Activated naive CD8-positive, alpha-beta T cell treated with anti-CD3 and anti-CD28 coated beads, Interleukin-2, amount 10 ng/mL, durations not matched to agents 7 days and 5 days (primary cell): ENCODE measurements at regions not wholly inside any gene's neighbourhood (a gene's known extent, or its start where the extent isn't known, plus 50 kb on each side); places are given as distances from the start of the nearest gene placed in this dataset.
A peak's percentile ranks its signal among the peaks of the same experiment; 100 is the strongest.
"Not testable (repeated sequence)": the region's sequence is repeated elsewhere in the genome, so short reads cannot be mapped to it uniquely, and the experiment has no call there.

Source experiments
- ATAC-seq: fragments of 150-1000 bp; cut with Tn5 transposase; one replicate; pipeline ENCODE4 v1.10.0; 2021; ENCODE audit warnings: low read depth, moderate library complexity
- POLR2A ChIA-PET: fragments of 350-600 bp; sonication (Branson Sonifier 250); formaldehyde crosslinking; loops from one replicate; lab custom pipeline; 2021; ENCODE audit warnings: antibody characterized with exemption; lab: Charles Lee
- DNase-seq: peaks from one replicate; pipeline ENCODE4 v3.0.0; 2021
- H3K27ac Mint-ChIP-seq: one replicate; pipeline ENCODE4 v1.8.0; 2022; ENCODE audit warnings: mild to moderate bottlenecking, mixed read lengths
- H3K27me3 Mint-ChIP-seq: one replicate; pipeline ENCODE4 v1.8.0; 2022; ENCODE audit warnings: mild to moderate bottlenecking, moderate library complexity, mixed read lengths
- H3K36me3 Mint-ChIP-seq: one replicate; pipeline ENCODE4 v1.8.0; 2021; ENCODE audit warnings: mild to moderate bottlenecking, mixed read lengths
- H3K4me1 Mint-ChIP-seq: one replicate; pipeline ENCODE4 v1.8.0; 2021; ENCODE audit warnings: mixed read lengths
- H3K4me3 Mint-ChIP-seq: one replicate; pipeline ENCODE4 v1.8.0; 2022; ENCODE audit warnings: mild to moderate bottlenecking, moderate library complexity, mixed read lengths
- H3K9me3 Mint-ChIP-seq: one replicate; pipeline ENCODE4 v1.8.0; 2021; ENCODE audit warnings: mixed read lengths

DNA sequence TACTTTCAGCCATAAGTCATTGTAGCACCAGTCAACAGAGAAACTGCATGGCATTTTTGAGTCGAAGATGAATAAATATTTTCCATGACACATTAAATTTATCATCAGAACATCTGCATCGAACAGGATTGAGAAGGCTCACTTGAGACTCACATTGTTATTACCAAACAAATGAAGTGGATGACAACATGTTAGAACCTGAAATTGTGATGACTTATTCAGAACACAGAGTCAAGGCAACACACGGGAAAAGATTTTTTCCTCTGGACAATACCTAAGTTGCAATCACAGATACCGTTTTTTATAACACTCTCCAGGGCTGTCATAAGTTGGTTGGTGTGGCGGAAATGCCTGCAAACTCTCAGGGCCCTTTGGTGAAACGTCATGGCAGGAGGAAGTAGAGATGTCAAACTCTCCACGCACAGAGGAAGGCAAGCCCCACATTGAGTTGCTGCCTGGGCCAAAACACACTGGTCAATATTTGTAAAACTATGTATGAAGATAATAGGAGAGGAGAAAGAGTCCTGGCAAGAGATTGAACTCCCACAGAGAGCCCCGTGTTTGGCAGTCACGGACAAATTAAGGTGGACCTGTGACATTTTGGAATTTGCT lies 123.8 kb downstream of the PWWP3B start:
- DNase-seq, POLR2A ChIA-PET, ATAC-seq, H3K36me3 Mint-ChIP-seq, H3K4me1 Mint-ChIP-seq, H3K9me3 Mint-ChIP-seq, H3K27me3 Mint-ChIP-seq, H3K4me3 Mint-ChIP-seq, H3K27ac Mint-ChIP-seq: not testable (repeated sequence)

DNA sequence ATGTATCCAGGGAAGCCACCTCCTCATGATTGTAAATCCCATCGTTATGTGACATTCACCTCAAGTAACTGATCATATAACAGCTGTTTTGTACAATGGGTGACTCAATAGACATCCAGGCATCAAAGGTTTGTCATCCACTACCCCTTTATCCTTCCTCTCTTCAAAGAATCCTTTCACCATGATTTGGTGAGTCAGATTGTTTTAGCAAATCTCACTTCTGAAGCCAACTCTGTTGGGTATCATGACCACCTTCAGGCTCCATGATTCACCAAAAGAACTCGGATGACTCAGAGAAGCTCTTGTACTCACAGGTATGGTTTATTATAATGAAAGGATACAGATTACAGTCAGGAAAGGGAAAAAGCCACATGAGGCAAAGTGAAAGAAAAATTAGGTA lies 132.1 kb downstream of the PWWP3B start:
- DNase-seq (no peak), ATAC-seq (no peak)
- Mint-ChIP-seq H3K4me3 (no peak overlapping the region), H3K27me3 (no peaks in the 10 kb centered on the region), H3K36me3 (no peaks in the 10 kb centered on the region), H3K4me1 (no peaks in the 10 kb centered on the region), H3K27ac (no peak overlapping the region), H3K9me3 (no peaks in the 10 kb centered on the region)
- POLR2A ChIA-PET = no interaction called here

DNA sequence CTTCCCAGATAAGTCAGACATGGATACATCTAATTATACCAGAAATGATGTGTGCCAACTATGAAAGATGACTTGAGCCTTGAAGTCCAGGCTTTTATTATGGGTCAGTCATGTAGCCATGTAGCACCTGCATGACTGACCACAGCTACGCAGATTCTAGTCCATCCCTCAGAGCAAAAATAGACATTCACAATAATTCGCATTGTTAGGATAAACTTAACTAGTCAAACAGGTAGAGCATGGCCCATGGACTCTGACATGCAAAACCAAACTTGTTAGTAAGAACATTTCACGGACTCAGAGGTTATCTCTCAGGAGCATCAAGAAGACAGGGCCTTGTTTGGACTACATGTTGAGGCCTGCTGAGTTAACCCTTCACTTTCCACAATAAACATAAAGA lies 132.6 kb downstream of the PWWP3B start:
- no peaks in the 10 kb centered on the region for H3K9me3 Mint-ChIP-seq

DNA sequence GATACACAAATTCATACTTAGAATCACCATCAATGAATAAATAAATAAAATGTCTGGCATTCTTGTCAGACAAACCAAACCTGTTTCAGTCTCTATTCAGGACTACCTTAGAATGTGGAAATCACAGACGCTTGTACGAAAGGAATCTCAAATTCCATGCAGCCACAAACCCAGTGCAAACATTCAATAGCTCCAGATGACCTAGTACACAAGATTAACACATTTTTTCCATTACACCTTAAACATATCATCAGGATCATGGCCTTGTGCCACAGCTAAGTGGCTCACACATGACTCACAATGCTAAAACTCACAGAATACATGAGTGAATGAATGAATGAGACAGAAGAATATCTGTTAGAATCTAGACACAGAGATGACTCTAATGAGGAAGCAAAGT lies 134.2 kb downstream of the PWWP3B start:
- no peaks in the 10 kb centered on the region for H3K4me1 Mint-ChIP-seq
- no peak for ATAC-seq
- H3K36me3 Mint-ChIP-seq = no peaks in the 10 kb centered on the region
- POLR2A ChIA-PET = no interaction called here
- no peak for DNase-seq
- no peak overlapping the region for H3K27ac Mint-ChIP-seq
- no peak overlapping the region for H3K4me3 Mint-ChIP-seq
- H3K9me3 Mint-ChIP-seq = no peaks in the 10 kb centered on the region
- no peaks in the 10 kb centered on the region for H3K27me3 Mint-ChIP-seq

More for the DNA sequence above, 132.6 kb downstream of the PWWP3B start:
- no peak overlapping the region for H3K4me3 Mint-ChIP-seq
- H3K36me3 Mint-ChIP-seq = no peaks in the 10 kb centered on the region
- ATAC-seq (no peak), DNase-seq (no peak)
- no peaks in the 10 kb centered on the region for H3K4me1 Mint-ChIP-seq
- no peak overlapping the region for H3K27ac Mint-ChIP-seq
- no peaks in the 10 kb centered on the region for H3K27me3 Mint-ChIP-seq
- POLR2A ChIA-PET = no interaction called here

DNA sequence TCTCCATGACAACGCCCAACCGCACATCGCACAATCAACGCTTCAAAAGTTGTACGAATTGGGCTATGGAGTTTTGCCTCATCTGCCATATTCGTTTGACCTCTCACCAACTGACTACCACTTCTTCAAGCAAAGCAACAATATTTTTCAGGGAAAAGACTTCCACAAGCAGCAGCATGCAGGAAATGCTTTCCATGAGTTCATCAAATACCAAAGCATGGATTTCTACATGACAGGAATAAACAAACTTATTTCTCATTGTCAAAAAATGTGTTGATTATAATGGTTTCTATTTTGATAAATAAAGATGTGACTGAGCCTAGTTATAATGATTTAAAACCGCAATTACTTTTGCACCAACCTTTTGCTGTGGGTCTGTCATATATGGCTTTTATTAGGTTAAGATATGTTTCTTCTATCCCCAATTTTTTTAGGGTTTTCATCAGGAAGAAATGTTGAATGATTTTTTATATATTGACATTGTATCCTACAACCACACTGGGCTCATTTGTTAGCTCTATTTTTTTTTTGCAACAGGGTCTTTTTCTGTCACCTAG lies 138.4 kb downstream of the PWWP3B start:
- H3K4me3 Mint-ChIP-seq = no peak overlapping the region
- POLR2A ChIA-PET = no interaction called here
- no peaks in the 10 kb centered on the region for H3K4me1 Mint-ChIP-seq
- no peaks in the 10 kb centered on the region for H3K36me3 Mint-ChIP-seq
- ATAC-seq (no peak), DNase-seq (no peak)
- H3K9me3 Mint-ChIP-seq = no peaks in the 10 kb centered on the region
- H3K27me3 Mint-ChIP-seq = no peaks in the 10 kb centered on the region
- no peak overlapping the region for H3K27ac Mint-ChIP-seq

DNA sequence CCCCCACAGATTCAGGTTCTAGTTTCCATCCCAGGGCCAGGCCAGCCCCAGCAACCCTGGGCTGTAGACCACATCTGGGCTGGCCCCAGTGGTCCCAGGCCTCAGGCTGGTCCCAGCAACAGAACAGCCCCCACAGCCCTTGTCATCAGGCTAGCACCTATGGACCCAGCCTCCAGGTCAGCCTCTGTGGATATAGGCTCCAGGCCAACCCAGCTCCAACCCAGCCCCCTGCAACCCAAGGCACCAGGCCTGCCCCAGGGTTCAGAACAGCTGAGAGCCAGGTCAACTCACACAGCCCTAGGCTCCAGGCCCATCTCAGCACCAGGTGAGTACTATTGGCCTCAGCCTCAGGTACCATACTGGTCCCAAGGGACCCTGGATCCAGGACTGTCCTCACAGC lies 155.3 kb downstream of the PWWP3B start:
- ATAC-seq (no peak), DNase-seq (no peak)
- Mint-ChIP-seq H3K36me3 (no peaks in the 10 kb centered on the region), H3K4me3 (no peak overlapping the region), H3K4me1 (no peaks in the 10 kb centered on the region), H3K27me3 (no peaks in the 10 kb centered on the region), H3K27ac (no peak overlapping the region), H3K9me3 (no peaks in the 10 kb centered on the region)
- POLR2A ChIA-PET = no interaction called here

DNA sequence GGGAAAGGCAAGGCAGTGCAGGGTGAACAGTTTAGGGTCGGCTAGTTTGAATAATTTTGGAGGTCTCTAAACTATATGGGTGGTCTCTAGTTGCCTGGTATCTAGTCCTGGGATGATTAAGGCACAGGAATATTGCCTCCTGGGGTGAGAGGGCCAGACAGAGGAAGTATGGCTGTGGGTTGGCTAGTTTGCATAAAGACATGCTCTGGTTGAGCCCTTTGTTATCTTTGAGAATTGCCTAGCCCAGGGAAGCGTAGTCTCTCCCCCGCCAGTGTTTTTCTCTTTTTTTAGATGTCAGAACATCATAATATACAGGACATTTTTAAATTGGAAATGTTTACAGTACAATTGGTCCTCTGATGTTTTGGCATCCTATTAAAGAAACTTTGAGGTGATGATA lies 163.5 kb downstream of the PWWP3B start:
- no peak overlapping the region for H3K27ac Mint-ChIP-seq
- H3K27me3 Mint-ChIP-seq = no peaks in the 10 kb centered on the region
- H3K9me3 Mint-ChIP-seq = no peaks in the 10 kb centered on the region
- DNase-seq = no peak
- no peaks in the 10 kb centered on the region for H3K36me3 Mint-ChIP-seq
- H3K4me3 Mint-ChIP-seq = no peak overlapping the region
- ATAC-seq = no peak
- POLR2A ChIA-PET = no interaction called here
- no peaks in the 10 kb centered on the region for H3K4me1 Mint-ChIP-seq

DNA sequence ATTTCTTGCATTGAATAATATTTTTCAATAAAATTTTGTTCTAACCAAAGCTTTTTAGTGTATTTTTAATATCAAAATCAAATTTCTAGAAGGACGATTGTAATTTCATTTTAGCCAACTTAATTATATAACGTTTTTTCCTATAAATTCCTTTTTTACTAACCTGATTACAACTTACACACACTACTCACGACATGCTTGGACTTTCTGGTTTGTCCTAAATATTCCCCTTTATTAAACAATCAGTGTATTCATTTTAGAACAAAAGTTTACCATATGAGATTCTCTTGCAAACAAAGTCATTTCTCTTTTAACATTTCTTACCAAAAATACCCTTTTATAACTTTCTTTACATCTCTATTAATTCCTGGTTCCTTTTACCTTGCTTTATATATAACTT lies 173.7 kb downstream of the PWWP3B start:
- Mint-ChIP-seq H3K36me3 (no peaks in the 10 kb centered on the region), H3K4me3 (no peak overlapping the region), H3K27ac (no peak overlapping the region), H3K9me3 (no peaks in the 10 kb centered on the region), H3K4me1 (no peaks in the 10 kb centered on the region), H3K27me3 (no peaks in the 10 kb centered on the region)
- DNase-seq (no peak), ATAC-seq (no peak)
- POLR2A ChIA-PET = no interaction called here

DNA sequence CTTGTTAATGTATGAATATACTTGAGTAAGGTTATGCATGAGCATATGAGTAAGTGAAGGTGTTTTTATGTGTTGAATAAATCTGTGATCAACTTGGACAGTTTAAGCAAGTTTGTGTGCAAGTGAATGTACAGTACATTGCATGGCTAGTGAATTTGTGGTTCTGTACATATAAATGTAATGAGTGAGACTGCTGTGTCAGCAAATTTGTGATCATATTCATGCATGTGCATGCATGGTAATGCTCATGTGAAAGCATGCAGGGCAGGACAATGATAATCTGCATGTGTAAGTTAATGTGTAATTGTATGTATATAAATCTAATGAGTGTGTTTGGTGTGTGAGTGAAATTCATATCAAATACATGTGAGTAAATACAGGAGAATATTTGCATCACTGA lies 188.5 kb downstream of the PWWP3B start:
- Mint-ChIP-seq H3K27me3 (no peaks in the 10 kb centered on the region), H3K9me3 (no peaks in the 10 kb centered on the region)
- POLR2A ChIA-PET = no interaction called here

DNA sequence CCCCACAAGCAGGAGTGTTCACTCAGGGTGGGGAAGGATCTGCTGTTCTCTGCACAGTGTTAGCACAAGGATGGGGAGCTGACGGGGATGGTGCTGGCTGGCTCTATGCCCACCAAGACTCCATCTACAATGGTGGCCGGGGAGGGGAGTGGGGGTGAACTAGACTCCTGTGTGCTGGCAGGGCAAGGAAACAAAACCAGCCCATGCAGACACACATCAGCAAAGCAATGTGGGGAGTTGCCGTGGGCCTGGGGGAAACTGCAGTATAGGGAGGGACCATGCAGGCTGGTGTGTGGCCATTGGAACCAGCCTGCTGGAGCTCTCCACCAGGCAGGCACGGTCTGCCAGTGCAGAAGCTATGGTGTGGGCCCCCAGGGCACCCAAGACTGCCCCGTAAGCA lies 195.1 kb downstream of the PWWP3B start:
- Mint-ChIP-seq H3K36me3 (no peaks in the 10 kb centered on the region), H3K27me3 (no peaks in the 10 kb centered on the region), H3K4me1 (no peaks in the 10 kb centered on the region), H3K27ac (no peak overlapping the region), H3K4me3 (no peak overlapping the region), H3K9me3 (no peaks in the 10 kb centered on the region)
- ATAC-seq (no peak), DNase-seq (no peak)
- POLR2A ChIA-PET = no interaction called here

More for the DNA sequence above, 188.5 kb downstream of the PWWP3B start:
- no peak for ATAC-seq
- Mint-ChIP-seq H3K27ac (no peak overlapping the region), H3K4me1 (no peaks in the 10 kb centered on the region), H3K36me3 (no peaks in the 10 kb centered on the region), H3K4me3 (no peak overlapping the region)
- DNase-seq = no peak

DNA sequence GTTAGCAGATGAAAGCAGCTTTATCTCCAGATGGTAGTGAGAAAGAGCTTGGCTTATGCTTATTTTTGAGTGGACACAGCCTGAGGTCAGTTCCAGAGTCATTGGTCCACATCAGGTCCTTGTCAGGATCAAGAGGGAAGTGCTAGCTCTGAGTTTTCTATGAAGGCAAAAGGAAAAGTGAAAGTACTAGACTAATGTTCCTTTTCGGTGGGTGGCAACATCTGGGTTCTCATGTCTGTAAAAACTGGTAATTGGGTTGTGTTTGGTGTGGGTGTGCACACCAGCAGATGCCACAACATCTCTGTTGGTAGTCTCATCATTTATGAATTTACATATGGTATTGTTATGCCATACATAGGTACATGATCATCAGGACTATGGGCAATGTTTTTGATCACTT lies 210.5 kb downstream of the PWWP3B start:
- Mint-ChIP-seq H3K36me3 (no peaks in the 10 kb centered on the region), H3K9me3 (no peaks in the 10 kb centered on the region), H3K4me1 (no peaks in the 10 kb centered on the region), H3K27ac (peak overlapping the region; percentile 13), H3K4me3 (peak overlapping the region; percentile 52), H3K27me3 (peaks cover 2% of the 10 kb centered on the region)
- peak; percentile 47 for ATAC-seq
- POLR2A ChIA-PET = no interaction called here
- no peak for DNase-seq

DNA sequence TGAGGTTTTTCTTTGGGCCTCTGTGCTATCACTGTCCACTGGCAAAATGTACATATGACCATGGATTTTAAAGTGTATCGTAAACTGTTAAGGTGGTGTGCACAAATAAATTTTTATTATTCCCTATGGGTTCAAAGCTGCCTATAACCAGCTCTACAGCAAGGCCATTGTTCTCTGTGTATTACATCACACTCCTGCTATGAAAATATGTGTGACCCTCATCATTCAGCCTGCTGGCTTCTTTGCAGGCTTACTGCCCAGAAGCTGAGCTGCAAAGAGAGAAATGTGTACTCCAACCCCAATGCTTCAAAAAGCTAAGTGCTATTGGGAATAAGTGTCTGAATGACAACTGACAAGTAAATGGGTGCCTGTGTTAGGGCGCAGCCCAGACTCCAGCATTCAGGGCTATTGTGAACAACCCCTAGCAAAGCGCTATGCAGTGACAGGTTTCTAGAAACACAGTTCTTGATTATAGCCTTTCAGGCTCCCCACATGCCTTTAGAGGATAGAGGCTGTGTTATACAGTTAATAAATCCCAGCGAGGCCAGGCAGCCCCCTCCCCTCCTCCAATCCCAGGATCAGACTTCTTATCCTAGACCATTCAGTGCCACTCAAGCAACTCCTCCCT lies 220.4 kb upstream of the RADX start:
- ATAC-seq (no peak), DNase-seq (no peak)
- H3K27ac Mint-ChIP-seq = no peak overlapping the region
- H3K4me3 Mint-ChIP-seq = no peak overlapping the region
- H3K27me3 Mint-ChIP-seq = no peaks in the 10 kb centered on the region
- POLR2A ChIA-PET = no interaction called here
- H3K36me3 Mint-ChIP-seq = no peaks in the 10 kb centered on the region
- H3K4me1 Mint-ChIP-seq = no peaks in the 10 kb centered on the region
- H3K9me3 Mint-ChIP-seq = no peaks in the 10 kb centered on the region

DNA sequence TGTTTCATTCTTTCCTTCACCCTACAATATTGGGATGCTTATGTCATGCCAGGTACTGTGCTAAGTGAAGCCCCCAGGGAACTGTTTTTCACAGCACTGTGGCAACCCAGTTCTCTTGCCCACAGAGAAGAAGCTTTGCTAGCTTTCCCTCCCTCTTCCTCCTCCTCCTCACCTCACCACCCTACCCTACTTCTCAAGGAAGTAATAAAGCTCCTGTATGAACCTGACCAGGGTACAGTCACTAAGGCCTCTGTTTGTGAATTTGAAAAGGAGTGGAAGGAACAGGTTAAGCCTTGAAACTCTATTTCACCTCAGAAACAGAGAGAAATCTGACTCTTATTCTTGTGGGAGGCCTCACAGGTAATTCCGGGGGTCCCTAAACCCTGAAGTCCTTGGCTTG lies 219.4 kb upstream of the RADX start:
- no peaks in the 10 kb centered on the region for H3K27me3 Mint-ChIP-seq
- H3K4me1 Mint-ChIP-seq = no peaks in the 10 kb centered on the region
- no peaks in the 10 kb centered on the region for H3K9me3 Mint-ChIP-seq
- H3K36me3 Mint-ChIP-seq = no peaks in the 10 kb centered on the region
- POLR2A ChIA-PET = no interaction called here
- DNase-seq (no peak), ATAC-seq (no peak)
- no peak overlapping the region for H3K27ac Mint-ChIP-seq
- H3K4me3 Mint-ChIP-seq = no peak overlapping the region

DNA sequence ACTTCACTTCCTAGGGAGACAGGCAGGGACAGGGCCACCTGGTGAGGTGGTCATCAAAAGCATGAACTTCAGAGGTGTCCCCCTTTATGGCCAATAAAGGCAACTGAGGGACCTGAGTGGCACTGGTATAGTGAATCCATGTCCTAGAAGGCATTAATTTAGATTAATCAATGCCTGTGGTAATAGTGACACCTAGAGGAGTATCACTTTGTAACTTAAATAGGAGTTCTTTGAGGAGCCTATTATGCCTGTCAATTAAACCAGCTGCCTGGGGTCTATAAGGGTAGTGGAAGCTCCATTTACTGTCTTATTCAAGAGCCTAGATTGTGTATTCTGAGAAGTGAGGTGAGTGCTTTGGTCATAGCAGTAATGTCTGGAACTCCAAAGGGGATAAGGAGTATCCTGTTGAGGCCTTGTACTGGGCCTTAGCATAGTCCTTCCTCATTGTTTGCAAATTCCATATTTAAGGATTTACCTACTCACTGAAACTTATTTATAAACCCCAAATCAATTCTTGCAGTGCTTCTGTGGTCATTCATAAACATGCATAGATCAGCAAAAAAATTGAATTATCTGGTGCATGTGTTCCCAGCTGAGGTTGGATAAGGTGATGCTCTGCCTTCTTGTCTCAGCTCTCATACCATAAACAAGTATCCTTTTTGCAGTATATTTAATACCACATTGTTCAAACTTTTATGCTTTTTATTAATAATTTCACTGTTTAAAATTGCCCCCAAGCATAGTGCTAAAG lies 213.8 kb upstream of the RADX start:
- POLR2A ChIA-PET = no interaction called here
- no peaks in the 10 kb centered on the region for H3K27me3 Mint-ChIP-seq
- ATAC-seq = no peak
- no peak overlapping the region for H3K4me3 Mint-ChIP-seq
- H3K9me3 Mint-ChIP-seq = no peaks in the 10 kb centered on the region
- no peaks in the 10 kb centered on the region for H3K4me1 Mint-ChIP-seq
- no peaks in the 10 kb centered on the region for H3K36me3 Mint-ChIP-seq
- DNase-seq = no peak
- no peak overlapping the region for H3K27ac Mint-ChIP-seq
